ENCODE measurements at regions not wholly inside any gene's neighbourhood (a gene's known extent, or its start where the extent isn't known, plus 50 kb on each side); places are given as distances from the start of the nearest gene placed in this dataset.

GRCh38 chr16:86118467-86119307, 219.7 kb downstream of the IRF8 start:
- TF ChIP-seq POLR2AphosphoS5 (IDR thresholded peaks at IDR 0.05; ENCODE audit: low read depth) (no peak), GABPA (IDR thresholded peaks at IDR 0.05; ENCODE audit: low read depth) (no peak), SPI1 (IDR thresholded peaks at IDR 0.05; ENCODE audit: borderline replicate concordance, low read depth) (no peak), REST (IDR thresholded peaks at IDR 0.05; ENCODE audit: insufficient replicate concordance, low read depth) (no peak), CTCF (IDR thresholded peaks at IDR 0.05; ENCODE audit: insufficient read depth, low read length) (no peak)
- Histone ChIP-seq H3K27me3 (ENCODE audit: insufficient read depth, poor library complexity, severe bottlenecking) (no peaks in the 10 kb centered on the region), H3K4me3 (replicated peaks; ENCODE audit: insufficient read depth, low read length) (no peak overlapping the region), H3K27ac (replicated peaks) (no peak overlapping the region)
- no peak for DNase-seq (ENCODE audit: low read depth in 1 of 2, low spot score in 1 of 2)

- Histone ChIP-seq H3K27ac (replicated peaks) (no peak overlapping the region), H3K27me3 (ENCODE audit: insufficient read depth, poor library complexity, severe bottlenecking) (no peaks in the 10 kb centered on the region), H3K4me3 (replicated peaks; ENCODE audit: insufficient read depth, low read length) (no peak overlapping the region)
- TF ChIP-seq GABPA (IDR thresholded peaks at IDR 0.05; ENCODE audit: low read depth) (no peak), REST (IDR thresholded peaks at IDR 0.05; ENCODE audit: insufficient replicate concordance, low read depth) (no peak), CTCF (IDR thresholded peaks at IDR 0.05; ENCODE audit: insufficient read depth, low read length) (no peak), SPI1 (IDR thresholded peaks at IDR 0.05; ENCODE audit: borderline replicate concordance, low read depth) (no peak), POLR2AphosphoS5 (IDR thresholded peaks at IDR 0.05; ENCODE audit: low read depth) (no peak)
- no peak for DNase-seq (ENCODE audit: low read depth in 1 of 2, low spot score in 1 of 2)
Measured at GRCh38 chr16:86120201-86121192, 221.5 kb downstream of the IRF8 start.

- Histone ChIP-seq H3K4me3 (replicated peaks; ENCODE audit: insufficient read depth, low read length) (no peak overlapping the region), H3K27ac (replicated peaks) (no peak overlapping the region), H3K27me3 (ENCODE audit: insufficient read depth, poor library complexity, severe bottlenecking) (no peaks in the 10 kb centered on the region)
- TF ChIP-seq CTCF (IDR thresholded peaks at IDR 0.05; ENCODE audit: insufficient read depth, low read length) (no peak), GABPA (IDR thresholded peaks at IDR 0.05; ENCODE audit: low read depth) (no peak), POLR2AphosphoS5 (IDR thresholded peaks at IDR 0.05; ENCODE audit: low read depth) (no peak), SPI1 (IDR thresholded peaks at IDR 0.05; ENCODE audit: borderline replicate concordance, low read depth) (no peak), REST (IDR thresholded peaks at IDR 0.05; ENCODE audit: insufficient replicate concordance, low read depth) (no peak)
- no peak for DNase-seq (ENCODE audit: low read depth in 1 of 2, low spot score in 1 of 2)
Measured at GRCh38 chr16:86121374-86122010, 222.5 kb downstream of the IRF8 start.

Measured in HL-60 (cell line).